ENCODE measurements at regions not wholly inside any gene's neighbourhood (a gene's known extent, or its start where the extent isn't known, plus 50 kb on each side); places are given as distances from the start of the nearest gene placed in this dataset.

GRCh38 chr5:145500710-145501109 is 334.4 kb downstream of the PRELID2 start:
- TF ChIP-seq MAX (IDR thresholded peaks at IDR 0.05; ENCODE audit: low read depth, low read length) (no peak), CTCF (IDR thresholded peaks at IDR 0.05; ENCODE audit: low read depth, low read length) (no peak), POLR2A (IDR thresholded peaks at IDR 0.05; ENCODE audit: extremely low read depth, insufficient read length) (no peak), MYC (IDR thresholded peaks at IDR 0.05; ENCODE audit: low read depth, low read length) (no peak)

All from NB4 (cell line).